Trophoblast cell (in vitro differentiated cells and primary cell): ENCODE measurements at regions not wholly inside any gene's neighbourhood (a gene's known extent, or its start where the extent isn't known, plus 50 kb on each side); places are given as distances from the start of the nearest gene placed in this dataset.

Experiments
- DNase-seq, 2 donors: peaks; one replicate each; pipeline ENCODE4 v3.0.0-alpha.2; 2016
- H2AFZ ChIP-seq: 2 replicates; pipeline ENCODE4 v1.6.1; 2013; ENCODE audit warnings: low read length, moderate library complexity, mild to moderate bottlenecking; ENCODE audit not compliant: insufficient read depth, poor library complexity
- H2AK5ac ChIP-seq: 2 replicates; pipeline ENCODE4 v1.6.1; 2013; ENCODE audit warnings: mild to moderate bottlenecking, low read length
- H2BK120ac ChIP-seq: 2 replicates; pipeline ENCODE4 v1.6.1; 2013; ENCODE audit warnings: low read length, mild to moderate bottlenecking, moderate library complexity; ENCODE audit not compliant: insufficient read depth, poor library complexity
- H2BK12ac ChIP-seq: 2 replicates; pipeline ENCODE4 v1.6.1; 2013; ENCODE audit warnings: mild to moderate bottlenecking, low read length, moderate library complexity
- H2BK5ac ChIP-seq: 2 replicates; pipeline ENCODE4 v1.6.1; 2013; ENCODE audit warnings: low read length, low read depth, moderate library complexity, mild to moderate bottlenecking; ENCODE audit not compliant: poor library complexity
- H3K14ac ChIP-seq: 2 replicates; pipeline ENCODE4 v1.6.1; 2013; ENCODE audit warnings: mild to moderate bottlenecking, low read length
- H3K18ac ChIP-seq: 2 replicates; pipeline ENCODE4 v1.6.1; 2013; ENCODE audit warnings: mild to moderate bottlenecking, low read length
- H3K23ac ChIP-seq: 2 replicates; pipeline ENCODE4 v1.6.1; 2013; ENCODE audit warnings: low read length
- H3K27ac ChIP-seq: 2 replicates; pipeline ENCODE4 v1.5.1; 2013; ENCODE audit warnings: low read depth, mild to moderate bottlenecking, inconsistent platforms, low read length, moderate library complexity
- H3K27me3 ChIP-seq: 2 replicates; pipeline ENCODE4 v1.6.1; 2013; ENCODE audit warnings: inconsistent platforms, mild to moderate bottlenecking, low read length, moderate library complexity; ENCODE audit not compliant: insufficient read depth
- H3K36me3 ChIP-seq, 2 experiments: 1 replicate in 1 of 2; 2 replicates in 1 of 2; pipeline ENCODE4 v1.6.1; 2013; ENCODE audit warnings: low read length in 2 of 2, mild to moderate bottlenecking in 2 of 2, moderate library complexity in 1 of 2; ENCODE audit not compliant: insufficient read depth in 2 of 2, control insufficient read depth in 1 of 2
- H3K4ac ChIP-seq: 2 replicates; pipeline ENCODE4 v1.6.1; 2013; ENCODE audit warnings: low read depth, mild to moderate bottlenecking, low read length, moderate library complexity
- H3K4me1 ChIP-seq, 2 experiments: 1 replicate in 1 of 2; 2 replicates in 1 of 2; pipeline ENCODE4 v1.6.1; 2013; ENCODE audit warnings: low read length in 2 of 2, mild to moderate bottlenecking in 2 of 2, moderate library complexity in 1 of 2; ENCODE audit not compliant: insufficient read depth in 2 of 2, control insufficient read depth in 1 of 2
- H3K4me2 ChIP-seq: 2 replicates; pipeline ENCODE4 v1.6.1; 2013; ENCODE audit warnings: inconsistent platforms, mild to moderate bottlenecking, low read length, moderate library complexity
- H3K4me3 ChIP-seq: 2 replicates; pipeline ENCODE4 v1.5.1; 2013; ENCODE audit warnings: mild to moderate bottlenecking, low read depth, low read length, inconsistent platforms
- H3K79me1 ChIP-seq: one replicate; pipeline ENCODE4 v1.6.1; 2013; ENCODE audit warnings: low read length
- H3K79me2 ChIP-seq: 2 replicates; pipeline ENCODE4 v1.6.1; 2013; ENCODE audit warnings: low read length, mild to moderate bottlenecking; ENCODE audit not compliant: control insufficient read depth, insufficient read depth, poor library complexity
- H3K9ac ChIP-seq: 2 replicates; pipeline ENCODE4 v1.6.1; 2013; ENCODE audit warnings: mild to moderate bottlenecking, low read length
- H3K9me3 ChIP-seq: 2 replicates; pipeline ENCODE4 v1.6.1; 2013; ENCODE audit warnings: low read depth, mild to moderate bottlenecking, control low read depth, inconsistent platforms, low read length; ENCODE audit not compliant: insufficient read depth
- H4K12ac ChIP-seq: 2 replicates; pipeline ENCODE4 v1.6.1; 2013; ENCODE audit warnings: low read depth, mild to moderate bottlenecking, low read length, moderate library complexity
- H4K8ac ChIP-seq: 2 replicates; pipeline ENCODE4 v1.6.1; 2013; ENCODE audit warnings: low read depth, mild to moderate bottlenecking, low read length, moderate library complexity
- H4K91ac ChIP-seq: one replicate; pipeline ENCODE4 v1.6.1; 2013; ENCODE audit warnings: low read depth, mild to moderate bottlenecking, low read length, moderate library complexity
- WGBS: extraction: QIAGEN DNeasy Blood & Tissue Kit; methylation state at CpG from one replicate; pipeline ENCODE4 v1.1.7; 2013; ENCODE audit warnings: missing lambda C conversion rate; ENCODE audit not compliant: insufficient read length, insufficient coverage; ENCODE audit errors: extremely low coverage; 5-methylcytosine and 5-hydroxymethylcytosine counted together

GRCh38 chr6:3534599-3534998 lies 77.7 kb upstream of the SLC22A23 start:
- no peak overlapping the region for H2BK12ac ChIP-seq
- no peak overlapping the region for H4K12ac ChIP-seq
- no peak for DNase-seq
- no peak overlapping the region for H3K23ac ChIP-seq
- H3K27ac ChIP-seq, result no peak overlapping the region
- WGBS, result no CpG with 5 or more reads among the region's 4 CpGs
- H3K4me1 ChIP-seq, result no peaks in the 10 kb centered on the region
- H3K4ac ChIP-seq, result no peak overlapping the region
- no peaks in the 10 kb centered on the region for H3K36me3 ChIP-seq
- H3K9ac ChIP-seq, result no peak overlapping the region
- H3K79me1 ChIP-seq, result no peaks in the 10 kb centered on the region
- no peak overlapping the region for H3K4me2 ChIP-seq
- no peak overlapping the region for H2AK5ac ChIP-seq
- H3K14ac ChIP-seq, result no peak overlapping the region
- H3K27me3 ChIP-seq, result no peaks in the 10 kb centered on the region
- H2BK5ac ChIP-seq, result no peak overlapping the region
- no peak overlapping the region for H4K91ac ChIP-seq
- H3K18ac ChIP-seq, result no peak overlapping the region
- H3K4me3 ChIP-seq, result no peak overlapping the region
- no peak overlapping the region for H2AFZ ChIP-seq
- no peaks in the 10 kb centered on the region for H3K79me2 ChIP-seq
- H2BK120ac ChIP-seq, result no peak overlapping the region
- peaks cover 4% of the 10 kb centered on the region for H3K9me3 ChIP-seq
- H4K8ac ChIP-seq, result no peak overlapping the region

- Histone ChIP-seq H4K8ac (no peak overlapping the region), H3K4me1 (no peaks in the 10 kb centered on the region), H3K9me3 (peaks cover 4% of the 10 kb centered on the region), H4K12ac (no peak overlapping the region), H3K27me3 (no peaks in the 10 kb centered on the region), H3K4ac (no peak overlapping the region), H3K4me2 (no peak overlapping the region), H4K91ac (no peak overlapping the region), H3K36me3 (no peaks in the 10 kb centered on the region), H2BK120ac (no peak overlapping the region), H2BK5ac (no peak overlapping the region), H3K9ac (no peak overlapping the region), H3K79me1 (no peaks in the 10 kb centered on the region), H2BK12ac (no peak overlapping the region), H3K18ac (no peak overlapping the region), H3K14ac (no peak overlapping the region), H2AK5ac (no peak overlapping the region), H3K23ac (no peak overlapping the region), H3K79me2 (no peaks in the 10 kb centered on the region), H2AFZ (no peak overlapping the region), H3K4me3 (no peak overlapping the region), H3K27ac (no peak overlapping the region)
- WGBS, result no CpG with 5 or more reads among the region's 6 CpGs
- no peak for DNase-seq
These were observed 77.1 kb upstream of the SLC22A23 start for GRCh38 chr6:3533981-3534380.

- no peak overlapping the region for H3K4me2 ChIP-seq
- H3K9me3 ChIP-seq, result peaks cover 4% of the 10 kb centered on the region
- no peaks in the 10 kb centered on the region for H3K4me1 ChIP-seq
- no peaks in the 10 kb centered on the region for H3K27me3 ChIP-seq
- no peak for DNase-seq
- no peak overlapping the region for H3K23ac ChIP-seq
- no peak overlapping the region for H2BK120ac ChIP-seq
- H3K79me2 ChIP-seq, result no peaks in the 10 kb centered on the region
- no peak overlapping the region for H4K91ac ChIP-seq
- no peak overlapping the region for H3K4ac ChIP-seq
- no peak overlapping the region for H2AK5ac ChIP-seq
- H3K9ac ChIP-seq, result no peak overlapping the region
- no peak overlapping the region for H3K14ac ChIP-seq
- H3K79me1 ChIP-seq, result no peaks in the 10 kb centered on the region
- H3K27ac ChIP-seq, result no peak overlapping the region
- H2AFZ ChIP-seq, result no peak overlapping the region
- H3K4me3 ChIP-seq, result no peak overlapping the region
- H3K36me3 ChIP-seq, result no peaks in the 10 kb centered on the region
- no peak overlapping the region for H2BK12ac ChIP-seq
- no peak overlapping the region for H2BK5ac ChIP-seq
- no CpG with 5 or more reads among the region's 5 CpGs for WGBS
- H3K18ac ChIP-seq, result no peak overlapping the region
- H4K8ac ChIP-seq, result no peak overlapping the region
- no peak overlapping the region for H4K12ac ChIP-seq
These were observed 75.6 kb upstream of the SLC22A23 start for GRCh38 chr6:3532296-3532916.

GRCh38 chr6:3531481-3531880 lies 74.6 kb upstream of the SLC22A23 start:
- Histone ChIP-seq H2AFZ (no peak overlapping the region), H3K27ac (no peak overlapping the region), H2BK5ac (no peak overlapping the region), H3K23ac (no peak overlapping the region), H3K9me3 (peaks cover 4% of the 10 kb centered on the region), H3K79me2 (no peaks in the 10 kb centered on the region), H2BK120ac (no peak overlapping the region), H3K18ac (no peak overlapping the region), H4K12ac (no peak overlapping the region), H3K27me3 (no peaks in the 10 kb centered on the region), H2BK12ac (no peak overlapping the region), H2AK5ac (no peak overlapping the region), H4K91ac (no peak overlapping the region), H3K4ac (no peak overlapping the region), H3K4me2 (no peak overlapping the region), H3K79me1 (no peaks in the 10 kb centered on the region), H3K36me3 (no peaks in the 10 kb centered on the region), H3K4me1 (peaks cover 0 to 4% of the 10 kb centered on the region in 2 experiments), H3K14ac (no peak overlapping the region), H3K4me3 (no peak overlapping the region), H4K8ac (no peak overlapping the region), H3K9ac (no peak overlapping the region)
- WGBS, result no CpG with 5 or more reads among the region's 7 CpGs
- DNase-seq, result no peak
